Tibial artery (tissue), 4 donors: ENCODE measurements at regions not wholly inside any gene's neighbourhood (a gene's known extent, or its start where the extent isn't known, plus 50 kb on each side); places are given as distances from the start of the nearest gene placed in this dataset.
"Not testable (repeated sequence)": the region's sequence is repeated elsewhere in the genome, so short reads cannot be mapped to it uniquely, and the experiment has no call there.

Source experiments
- DNase-seq, 2 donors: peaks; one replicate each; pipeline ENCODE4 v3.0.0-alpha.2; 2019
- H3K27ac ChIP-seq, 2 donors: fragments of 200-600 bp; sonication (generic) in 1 of 2; 1 replicate in 1 of 2; 2 replicates in 1 of 2; pipeline ENCODE4 v1.5.1; 2018 to 2019; ENCODE audit warnings: mild to moderate bottlenecking in 1 of 2
- H3K27me3 ChIP-seq, 2 donors: fragments of 200-600 bp; sonication (generic) in 1 of 2; one replicate each; pipeline versions ENCODE4 v1.5.1 to v1.6.0; 2016 to 2019
- H3K36me3 ChIP-seq, 3 donors: fragments of 200-600 bp; sonication (generic) in 2 of 3; one replicate each; pipeline ENCODE4 v1.5.1; 2016 to 2019; ENCODE audit warnings: mild to moderate bottlenecking in 2 of 3
- H3K4me1 ChIP-seq, 4 donors: fragments of 200-600 bp; sonication (generic) in 2 of 4; 1 replicate in 3 of 4; 2 replicates in 1 of 4; pipeline ENCODE4 v1.5.1; 2016 to 2019
- H3K4me3 ChIP-seq, 2 donors: fragments of 200-600 bp; sonication (generic) in 1 of 2; 1 replicate in 1 of 2; 2 replicates in 1 of 2; pipeline ENCODE4 v1.5.1; 2018 to 2019; ENCODE audit warnings: mild to moderate bottlenecking in 2 of 2
- H3K9me3 ChIP-seq, 3 donors: fragments of 200-600 bp; sonication (generic) in 1 of 3; one replicate each; pipeline ENCODE4 v1.5.1; 2016 to 2019
- intact Hi-C: fragments of 100-400 bp; cut with DNase I; formaldehyde crosslinking; loops from one replicate; pipeline ENCODE4 v1.15.0; 2023; ENCODE audit warnings: low total_unique reads
- TF ChIP-seq, protein P1 (sequence below), 2 experiments: fragments of 200-600 bp in 1 of 2; fragments of 450-650 bp in 1 of 2; IDR thresholded peaks; one replicate each; pipeline ENCODE4 v1.5.1; 2017 to 2019; ENCODE audit warnings: antibody characterized with exemption in 2 of 2, mild to moderate bottlenecking in 1 of 2, moderate library complexity in 1 of 2

DNA sequence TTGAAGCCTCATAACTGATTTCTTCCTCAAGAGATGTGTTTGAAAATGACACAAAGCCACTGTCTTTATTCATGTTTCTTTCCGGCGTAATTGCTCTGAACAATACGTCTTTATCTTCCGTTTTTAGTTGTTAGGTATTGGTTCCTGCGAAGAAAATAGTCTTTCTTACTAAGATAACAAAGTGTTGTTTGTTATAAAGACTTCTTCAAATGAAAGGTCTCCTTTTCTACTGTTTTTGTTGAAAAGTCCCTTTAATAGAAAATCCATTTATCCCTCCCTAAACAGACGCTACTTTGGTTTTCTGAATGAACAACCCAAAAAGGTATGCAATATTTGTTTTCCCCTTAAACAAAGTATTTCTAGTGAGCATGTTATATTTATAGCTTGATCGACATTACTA lies 469.1 kb downstream of the KCNJ18 start:
- Histone ChIP-seq H3K4me1 (no peaks in the 10 kb centered on the region), H3K36me3 (no peaks in the 10 kb centered on the region), H3K9me3 (peaks cover 0 to 3% (median 0%) of the 10 kb centered on the region in 3 donors), H3K27me3 (no peaks in the 10 kb centered on the region), H3K4me3 (no peak overlapping the region), H3K27ac (no peak overlapping the region)
- no peak for DNase-seq
- TF ChIP-seq, protein P1, sequence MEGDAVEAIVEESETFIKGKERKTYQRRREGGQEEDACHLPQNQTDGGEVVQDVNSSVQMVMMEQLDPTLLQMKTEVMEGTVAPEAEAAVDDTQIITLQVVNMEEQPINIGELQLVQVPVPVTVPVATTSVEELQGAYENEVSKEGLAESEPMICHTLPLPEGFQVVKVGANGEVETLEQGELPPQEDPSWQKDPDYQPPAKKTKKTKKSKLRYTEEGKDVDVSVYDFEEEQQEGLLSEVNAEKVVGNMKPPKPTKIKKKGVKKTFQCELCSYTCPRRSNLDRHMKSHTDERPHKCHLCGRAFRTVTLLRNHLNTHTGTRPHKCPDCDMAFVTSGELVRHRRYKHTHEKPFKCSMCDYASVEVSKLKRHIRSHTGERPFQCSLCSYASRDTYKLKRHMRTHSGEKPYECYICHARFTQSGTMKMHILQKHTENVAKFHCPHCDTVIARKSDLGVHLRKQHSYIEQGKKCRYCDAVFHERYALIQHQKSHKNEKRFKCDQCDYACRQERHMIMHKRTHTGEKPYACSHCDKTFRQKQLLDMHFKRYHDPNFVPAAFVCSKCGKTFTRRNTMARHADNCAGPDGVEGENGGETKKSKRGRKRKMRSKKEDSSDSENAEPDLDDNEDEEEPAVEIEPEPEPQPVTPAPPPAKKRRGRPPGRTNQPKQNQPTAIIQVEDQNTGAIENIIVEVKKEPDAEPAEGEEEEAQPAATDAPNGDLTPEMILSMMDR (IDR thresholded peaks at IDR 0.05): no peak
- intact Hi-C loops: no loop called here

- Histone ChIP-seq H3K27ac (no peak overlapping the region), H3K27me3 (no peaks in the 10 kb centered on the region), H3K36me3 (no peaks in the 10 kb centered on the region), H3K4me3 (no peak overlapping the region), H3K4me1 (no peaks in the 10 kb centered on the region), H3K9me3 (no peaks in the 10 kb centered on the region)
- TF ChIP-seq, protein P1 (IDR thresholded peaks at IDR 0.05): no peak
- intact Hi-C loops: no loop called here
- DNase-seq: no peak
Measured at GRCh38 chr17:22171631-22172030, 479.3 kb downstream of the KCNJ18 start.

DNA sequence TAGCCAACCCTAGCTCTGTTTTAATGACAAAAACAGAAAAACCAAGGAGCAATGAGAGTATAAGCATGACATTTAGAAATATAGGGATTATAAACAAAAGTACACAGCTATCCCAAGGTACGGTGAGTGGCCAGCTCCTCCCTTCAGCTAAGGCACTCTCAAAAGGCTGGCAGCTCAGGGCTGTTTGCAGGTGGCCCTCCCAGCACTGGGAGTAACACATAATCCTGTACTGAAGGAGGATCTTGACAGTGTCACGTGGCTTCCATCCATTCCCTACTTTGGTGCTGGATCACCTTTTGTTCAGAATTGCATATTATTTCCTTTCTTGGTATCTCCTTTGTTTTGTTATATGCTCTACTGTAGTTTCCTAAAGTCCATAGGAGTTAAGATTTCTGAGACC lies 500.8 kb downstream of the KCNJ18 start:
- no peaks in the 10 kb centered on the region for H3K36me3 ChIP-seq
- intact Hi-C loops: no loop called here
- no peaks in the 10 kb centered on the region for H3K4me1 ChIP-seq
- no peaks in the 10 kb centered on the region for H3K9me3 ChIP-seq
- H3K27me3 ChIP-seq: no peaks in the 10 kb centered on the region
- no peak for DNase-seq
- no peak overlapping the region for H3K4me3 ChIP-seq
- H3K27ac ChIP-seq: no peak overlapping the region
- TF ChIP-seq, protein P1 (IDR thresholded peaks at IDR 0.05): no peak

- H3K4me3 ChIP-seq, H3K9me3 ChIP-seq, H3K4me1 ChIP-seq, H3K27ac ChIP-seq, intact Hi-C loops, H3K27me3 ChIP-seq, DNase-seq, H3K36me3 ChIP-seq: not testable (repeated sequence)
Measured at GRCh38 chr17:22200187-22200586, 507.9 kb downstream of the KCNJ18 start.

DNA sequence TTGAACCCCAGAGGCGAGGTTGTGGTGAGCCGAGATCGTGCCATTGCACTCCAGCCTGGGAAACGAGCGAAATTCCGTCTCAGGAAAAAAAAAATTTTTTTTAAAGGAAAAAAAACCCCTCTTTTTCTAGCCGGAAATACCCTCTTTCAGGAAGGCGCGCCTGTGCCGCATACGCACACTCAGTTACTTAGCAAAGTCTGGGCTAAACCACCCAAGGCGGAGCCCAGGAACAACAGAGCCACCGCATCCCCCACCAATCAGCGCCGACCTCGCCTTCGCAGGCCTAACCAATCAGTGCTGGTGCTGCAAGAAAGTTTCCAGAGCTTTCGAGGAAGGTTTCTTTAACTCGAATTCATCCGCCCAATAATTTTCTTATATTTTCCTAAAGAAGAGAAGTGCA lies 510.4 kb downstream of the KCNJ18 start:
- H3K27me3 ChIP-seq: no peaks in the 10 kb centered on the region
- no peaks in the 10 kb centered on the region for H3K9me3 ChIP-seq
- no peaks in the 10 kb centered on the region for H3K36me3 ChIP-seq
- intact Hi-C loops: no loop called here
- no peaks in the 10 kb centered on the region for H3K4me1 ChIP-seq
- DNase-seq: no peak
- TF ChIP-seq, protein P1 (IDR thresholded peaks at IDR 0.05): no peak
- no peak overlapping the region for H3K27ac ChIP-seq
- no peak overlapping the region for H3K4me3 ChIP-seq

GRCh38 chr17:22203208-22203715 lies 510.9 kb downstream of the KCNJ18 start:
- no peaks in the 10 kb centered on the region for H3K36me3 ChIP-seq
- intact Hi-C loops: no loop called here
- DNase-seq: no peak
- no peaks in the 10 kb centered on the region for H3K27me3 ChIP-seq
- no peak overlapping the region for H3K27ac ChIP-seq
- H3K9me3 ChIP-seq: no peaks in the 10 kb centered on the region
- no peaks in the 10 kb centered on the region for H3K4me1 ChIP-seq
- TF ChIP-seq, protein P1 (IDR thresholded peaks at IDR 0.05): no peak
- H3K4me3 ChIP-seq: no peak overlapping the region

GRCh38 chr17:22204076-22204475 lies 511.8 kb downstream of the KCNJ18 start:
- H3K27ac ChIP-seq, H3K4me1 ChIP-seq, intact Hi-C loops, DNase-seq, H3K9me3 ChIP-seq, H3K4me3 ChIP-seq, H3K27me3 ChIP-seq, H3K36me3 ChIP-seq: not testable (repeated sequence)

DNA sequence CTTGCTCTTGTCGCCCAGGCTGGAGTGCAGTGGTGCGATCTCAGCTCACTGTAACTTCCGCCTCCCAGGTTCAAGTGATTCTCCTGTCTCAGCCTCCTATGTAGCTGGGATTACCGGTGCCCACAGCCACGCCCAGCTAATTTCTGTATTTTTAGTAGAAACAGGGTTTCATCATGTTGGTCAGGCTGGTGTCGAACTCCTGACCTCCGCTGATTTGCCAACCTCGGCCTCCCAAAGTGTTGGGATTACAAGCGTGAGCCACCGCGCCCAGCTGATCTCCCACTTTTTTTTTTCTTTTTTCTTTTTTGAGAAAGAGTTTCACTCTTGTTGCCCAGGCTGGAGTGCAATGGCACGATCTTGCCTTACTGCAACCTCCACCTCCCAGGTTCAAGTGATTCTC lies 517.9 kb downstream of the KCNJ18 start:
- H3K9me3 ChIP-seq, H3K27ac ChIP-seq, H3K4me3 ChIP-seq, DNase-seq, H3K36me3 ChIP-seq, intact Hi-C loops, H3K27me3 ChIP-seq, H3K4me1 ChIP-seq: not testable (repeated sequence)

- H3K9me3 ChIP-seq, DNase-seq, H3K27ac ChIP-seq, intact Hi-C loops, H3K27me3 ChIP-seq, H3K4me3 ChIP-seq, H3K36me3 ChIP-seq, H3K4me1 ChIP-seq: not testable (repeated sequence)
Measured at GRCh38 chr17:22213169-22213568, 520.8 kb downstream of the KCNJ18 start.
